AG09309 (cell line): ENCODE measurements at regions not wholly inside any gene's neighbourhood (a gene's known extent, or its start where the extent isn't known, plus 50 kb on each side); places are given as distances from the start of the nearest gene placed in this dataset.

Experiments
- DNase-seq: peaks from one replicate; pipeline ENCODE4 v3.0.0-alpha.2; 2010; ENCODE audit warnings: low read depth
- H3K4me3 ChIP-seq: 2 replicates; pipeline ENCODE4 v1.5.1; 2011; ENCODE audit warnings: mild to moderate bottlenecking, low read depth, low read length, moderate library complexity; ENCODE audit not compliant: control insufficient read depth
- TF ChIP-seq, protein P1 (sequence below): IDR thresholded peaks from 2 replicates; pipeline ENCODE4 v1.5.1; 2011; ENCODE audit warnings: mild to moderate bottlenecking, low read depth, low read length, inconsistent platforms; ENCODE audit not compliant: insufficient read depth, control insufficient read depth; ENCODE audit errors: missing control alignments

DNA sequence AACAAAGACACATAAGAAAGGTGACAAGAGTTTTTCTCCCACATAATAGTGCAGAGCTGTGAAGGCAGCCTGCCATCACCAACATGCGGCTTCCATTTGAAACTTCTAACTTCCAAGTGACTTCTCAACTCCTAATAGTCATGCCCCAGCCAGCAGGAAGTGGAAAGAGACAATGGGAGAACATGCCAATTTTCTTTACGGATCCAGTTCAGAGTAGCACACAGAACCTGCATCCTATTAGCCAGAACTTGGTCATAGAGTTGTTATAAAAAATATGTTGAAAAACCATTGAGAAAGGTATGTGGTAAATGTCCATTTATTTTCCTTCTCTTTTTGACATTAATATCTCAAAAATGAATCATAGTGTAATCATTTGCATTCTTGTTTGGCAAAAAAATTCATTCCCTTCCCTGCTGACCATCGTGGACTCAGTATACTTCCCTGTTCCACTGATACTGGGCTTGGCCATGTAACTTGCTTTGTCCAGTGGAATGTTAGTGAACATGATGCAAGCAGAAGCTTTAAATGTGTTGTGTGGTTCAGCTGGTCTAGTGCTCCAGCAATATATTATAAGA is 197.4 kb downstream of the SEC16B start:
- no peak for DNase-seq
- H3K4me3 ChIP-seq: no peak overlapping the region
- TF ChIP-seq, protein P1, sequence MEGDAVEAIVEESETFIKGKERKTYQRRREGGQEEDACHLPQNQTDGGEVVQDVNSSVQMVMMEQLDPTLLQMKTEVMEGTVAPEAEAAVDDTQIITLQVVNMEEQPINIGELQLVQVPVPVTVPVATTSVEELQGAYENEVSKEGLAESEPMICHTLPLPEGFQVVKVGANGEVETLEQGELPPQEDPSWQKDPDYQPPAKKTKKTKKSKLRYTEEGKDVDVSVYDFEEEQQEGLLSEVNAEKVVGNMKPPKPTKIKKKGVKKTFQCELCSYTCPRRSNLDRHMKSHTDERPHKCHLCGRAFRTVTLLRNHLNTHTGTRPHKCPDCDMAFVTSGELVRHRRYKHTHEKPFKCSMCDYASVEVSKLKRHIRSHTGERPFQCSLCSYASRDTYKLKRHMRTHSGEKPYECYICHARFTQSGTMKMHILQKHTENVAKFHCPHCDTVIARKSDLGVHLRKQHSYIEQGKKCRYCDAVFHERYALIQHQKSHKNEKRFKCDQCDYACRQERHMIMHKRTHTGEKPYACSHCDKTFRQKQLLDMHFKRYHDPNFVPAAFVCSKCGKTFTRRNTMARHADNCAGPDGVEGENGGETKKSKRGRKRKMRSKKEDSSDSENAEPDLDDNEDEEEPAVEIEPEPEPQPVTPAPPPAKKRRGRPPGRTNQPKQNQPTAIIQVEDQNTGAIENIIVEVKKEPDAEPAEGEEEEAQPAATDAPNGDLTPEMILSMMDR: no peak

DNA sequence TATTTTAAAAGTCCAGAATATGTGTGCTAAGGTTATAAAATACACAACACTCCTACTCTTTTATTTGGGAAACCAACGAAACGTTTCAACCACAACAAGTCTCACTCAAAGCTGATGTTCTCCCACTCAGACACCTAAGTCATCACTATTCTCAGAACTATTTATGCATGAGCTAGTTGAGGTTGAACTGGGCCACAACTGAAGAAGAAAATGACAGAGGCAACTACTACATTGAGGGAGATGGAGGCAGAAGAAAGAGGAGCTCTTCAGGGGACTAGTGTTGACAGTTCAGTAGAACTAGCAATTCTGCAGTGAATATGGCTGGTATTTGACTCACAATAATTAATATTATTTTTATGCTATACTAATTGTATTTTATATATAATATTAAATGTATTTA is 198.2 kb downstream of the SEC16B start:
- TF ChIP-seq, protein P1: no peak
- no peak for DNase-seq
- no peak overlapping the region for H3K4me3 ChIP-seq

DNA sequence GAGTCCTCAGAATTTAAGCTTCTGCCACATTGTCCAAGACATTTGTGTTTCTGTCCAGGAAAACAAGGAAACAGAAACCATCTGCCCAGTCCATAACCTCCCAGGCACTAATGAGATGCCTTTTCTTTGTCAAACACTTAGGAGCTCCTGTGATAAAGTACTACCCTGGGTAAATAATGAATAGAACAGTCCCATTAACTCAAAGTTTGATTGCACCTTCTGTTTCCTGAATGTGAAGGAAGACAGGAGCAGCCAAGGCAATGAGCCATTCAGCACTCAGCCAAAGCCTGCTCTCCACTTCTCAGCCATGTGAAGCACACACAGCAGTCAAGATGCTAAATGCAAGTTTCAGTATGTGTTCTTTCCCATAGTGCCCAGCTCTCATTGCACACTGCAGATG is 199.8 kb downstream of the SEC16B start:
- DNase-seq: no peak
- TF ChIP-seq, protein P1: no peak

DNA sequence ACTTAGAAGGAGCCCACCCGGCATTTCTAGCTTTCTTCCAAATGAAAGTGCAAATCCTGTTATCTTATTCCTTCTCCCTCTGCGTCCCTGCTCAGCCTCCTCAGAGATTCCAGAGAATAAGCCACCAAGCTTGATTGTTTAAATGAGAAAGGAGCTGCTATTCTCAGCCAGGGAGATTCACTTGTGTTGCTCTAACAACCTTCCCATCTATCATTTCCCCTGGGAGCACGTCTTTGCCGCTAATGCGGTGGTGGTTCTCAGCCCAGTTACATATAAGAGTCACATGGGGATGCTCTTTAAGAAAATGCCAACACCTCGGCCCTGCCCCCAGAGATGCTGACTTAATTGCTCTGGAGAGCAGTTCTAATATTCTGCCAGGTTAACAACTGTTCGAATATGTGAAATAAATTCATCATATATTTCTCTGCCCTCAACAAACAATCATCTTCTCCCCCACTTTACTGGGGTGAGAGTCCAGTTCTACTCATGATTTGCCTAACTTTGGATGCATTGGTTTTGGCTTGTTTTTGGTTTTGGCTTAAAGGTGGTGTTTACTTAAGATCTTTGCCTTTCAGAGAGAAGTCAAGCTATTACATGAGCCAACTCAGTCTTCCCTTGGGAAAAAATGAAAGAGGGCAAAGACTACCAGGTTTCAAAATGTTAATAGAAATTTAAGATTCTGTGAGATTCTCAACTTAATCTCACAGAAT is 213.9 kb downstream of the SEC16B start:
- TF ChIP-seq, protein P1: no peak
- DNase-seq: no peak
- no peak overlapping the region for H3K4me3 ChIP-seq

More for the DNA sequence above, 199.8 kb downstream of the SEC16B start:
- no peak overlapping the region for H3K4me3 ChIP-seq

DNA sequence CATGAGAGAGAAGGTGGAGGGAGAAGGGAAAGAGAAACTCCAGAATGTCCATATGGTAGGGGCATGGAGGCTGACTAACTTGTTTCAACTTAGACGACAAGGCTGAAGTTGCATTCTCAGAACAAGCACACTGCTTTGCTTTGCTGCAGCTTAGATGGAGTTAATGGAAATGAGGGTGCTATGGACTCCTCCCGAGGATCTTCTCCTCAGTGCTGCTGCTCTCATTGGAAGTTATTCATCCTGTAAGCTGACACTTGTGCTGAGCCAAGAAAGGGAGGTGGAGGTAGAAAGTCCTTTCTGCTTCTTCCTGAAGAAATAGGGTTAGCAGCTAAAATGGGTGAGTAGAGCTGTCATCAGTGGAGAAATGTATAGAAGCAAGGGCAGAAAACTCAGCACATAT is 215.3 kb downstream of the SEC16B start:
- TF ChIP-seq, protein P1: no peak
- H3K4me3 ChIP-seq: no peak overlapping the region
- no peak for DNase-seq

DNA sequence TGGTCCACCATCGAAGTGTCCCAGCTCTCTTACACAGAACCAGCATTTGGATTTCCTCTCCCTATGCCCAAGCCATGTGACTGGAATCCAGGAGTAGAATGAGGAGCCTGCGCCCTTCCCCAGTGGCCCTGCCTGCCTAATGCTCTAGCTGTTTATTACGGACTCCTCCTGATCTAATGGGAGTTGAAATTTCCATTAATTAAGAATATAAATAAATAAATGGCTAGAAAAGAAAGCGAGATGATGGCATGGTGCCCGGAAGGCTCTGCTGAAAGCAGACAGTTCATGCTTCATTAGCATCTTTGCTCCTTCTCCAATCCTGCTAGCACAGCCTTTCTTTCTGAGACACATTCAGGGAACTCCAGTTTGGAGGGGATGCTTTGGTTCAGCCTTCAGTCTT is 216.2 kb downstream of the SEC16B start:
- DNase-seq: no peak
- no peak overlapping the region for H3K4me3 ChIP-seq
- TF ChIP-seq, protein P1: no peak
